Heart left ventricle (tissue), 16 donors: ENCODE measurements at regions not wholly inside any gene's neighbourhood (a gene's known extent, or its start where the extent isn't known, plus 50 kb on each side); places are given as distances from the start of the nearest gene placed in this dataset.

Source experiments
- ATAC-seq, 4 donors: fragments of 200-7000 bp; cut with Tn5 transposase; one replicate each; pipeline ENCODE4 v1.9.1; 2020 to 2022; ENCODE audit warnings: moderate library complexity in 4 of 4, mild to moderate bottlenecking in 3 of 4, moderate number of reproducible peaks in 1 of 4
- DNase-seq, 5 donors: peaks; one replicate each; pipeline ENCODE4 v3.0.0-alpha.2; 2020
- H3K27ac ChIP-seq, 12 donors: fragments of 200-600 bp; sonication (generic) in 4 of 12; one replicate each; pipeline versions ENCODE4 v1.5.0 to v1.8.0; 2016 to 2022; ENCODE audit warnings: mild to moderate bottlenecking in 2 of 12
- H3K27me3 ChIP-seq, 9 donors: fragments of 200-600 bp; sonication (generic) in 2 of 9; one replicate each; pipeline versions ENCODE4 v1.5.1 to v1.8.0; 2016 to 2022; ENCODE audit warnings: mild to moderate bottlenecking in 3 of 9
- H3K36me3 ChIP-seq, 9 donors: fragments of 200-600 bp; sonication (generic) in 2 of 9; one replicate each; pipeline versions ENCODE4 v1.5.0 to v1.8.0; 2018 to 2022; ENCODE audit warnings: mild to moderate bottlenecking in 2 of 9
- H3K4me1 ChIP-seq, 12 donors: fragments of 200-600 bp; sonication (generic) in 4 of 12; one replicate each; pipeline versions ENCODE4 v1.5.0 to v1.8.0; 2016 to 2022; ENCODE audit warnings: mild to moderate bottlenecking in 3 of 12
- H3K4me3 ChIP-seq, 12 donors: fragments of 200-600 bp; sonication (generic) in 4 of 12; one replicate each; pipeline versions ENCODE4 v1.5.0 to v1.8.0; 2017 to 2022; ENCODE audit warnings: mild to moderate bottlenecking in 9 of 12, moderate library complexity in 4 of 12
- H3K9me3 ChIP-seq, 12 donors: fragments of 200-600 bp; sonication (generic) in 4 of 12; one replicate each; pipeline versions ENCODE4 v1.5.0 to v1.8.0; 2016 to 2022; ENCODE audit warnings: mild to moderate bottlenecking in 1 of 12
- POLR2A ChIP-seq, 2 donors: fragments of 450-650 bp; IDR thresholded peaks; one replicate each; pipeline ENCODE4 v1.6.1; 2017; ENCODE audit warnings: antibody characterized with exemption in 2 of 2, mild to moderate bottlenecking in 2 of 2, moderate library complexity in 2 of 2
- WGBS, 4 donors: extraction: QIAGEN DNeasy Blood & Tissue Kit in 2 of 4; methylation state at CpG; one replicate each; pipeline versions ENCODE4 v1.1.5 to v1.1.7; 2013 to 2018; 5-methylcytosine and 5-hydroxymethylcytosine counted together
- intact Hi-C, 10 donors: fragments of 100-400 bp; cut with DNase I; formaldehyde crosslinking; loops; one replicate each; pipeline versions ENCODE4 v1.11.1 to v1.14.2; 2022
- TF ChIP-seq, protein P1 (sequence below), 12 donors: fragments of 200-600 bp; sonication (generic) in 4 of 12; IDR thresholded peaks; one replicate each; pipeline versions ENCODE4 v1.5.0 to v1.8.0; 2018 to 2022; ENCODE audit warnings: antibody characterized with exemption in 12 of 12, mild to moderate bottlenecking in 5 of 12
- donor health status: ischemic (EF 13 %, LVEDD 7.1; RV severe dilation, severe dysfunction).
- donor health status: healthy with polysubstance abuse.
- donor health status: DM: no; HTN: yes; CAD: no.
- donor health status: DM: no; HTN: no; CAD: no.
- donor health status: ischemic (EF 25% LVEDD 6.9; RV normal size, moderate dysfunction).
- donor health status: ischemic (EF 25% LVEDD 5.7; RV mildly dilated, moderate dysfunction).
- donor health status: healthy.
- donor health status: DM: yes; HTN: yes; CAD: no.
- donor health status: ischemic (EF 35%, LVEDD 5.7; RV mildly dilated, moderate dysfunction).
- donor health status: nonischemic (EF 11% LVEDD 7.7; RV severe dilation, severe dysfunction).
- donor health status: DM: yes; HTN: yes; CAD: no.
- donor health status: PGD.
- donor health status: ischemic (EF 29% LVEDD 5.4; RV normal size, mild dysfunction).
- donor health status: nonischemic (EF 23%, LVEDD 6.1; RV moderate dilation, normal function).

DNA sequence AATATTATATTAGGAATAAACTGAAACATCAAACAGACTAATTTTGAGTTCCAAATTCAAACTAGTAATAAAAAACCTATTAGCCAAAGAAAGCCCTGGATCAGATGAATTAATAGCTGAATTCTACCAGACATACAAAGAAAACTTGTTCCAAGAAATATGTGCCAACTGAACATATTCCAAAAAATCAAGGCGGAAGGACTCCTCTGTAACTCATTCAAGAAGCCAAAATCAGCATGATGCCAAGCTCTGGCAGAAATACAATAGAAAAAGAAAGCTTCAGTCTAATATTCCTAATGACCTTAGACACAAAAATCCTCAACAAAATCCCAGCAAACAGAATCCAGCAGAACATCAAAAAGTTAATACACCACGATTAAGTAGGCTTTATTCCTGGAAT, 619.1 kb upstream of the COX7C start:
- Histone ChIP-seq H3K4me1 (no peaks in the 10 kb centered on the region), H3K9me3 (peaks cover 0 to 8% (median 0%) of the 10 kb centered on the region in 12 donors), H3K27me3 (no peaks in the 10 kb centered on the region), H3K36me3 (no peaks in the 10 kb centered on the region), H3K27ac (no peak overlapping the region), H3K4me3 (no peak overlapping the region)
- TF ChIP-seq, protein P1, sequence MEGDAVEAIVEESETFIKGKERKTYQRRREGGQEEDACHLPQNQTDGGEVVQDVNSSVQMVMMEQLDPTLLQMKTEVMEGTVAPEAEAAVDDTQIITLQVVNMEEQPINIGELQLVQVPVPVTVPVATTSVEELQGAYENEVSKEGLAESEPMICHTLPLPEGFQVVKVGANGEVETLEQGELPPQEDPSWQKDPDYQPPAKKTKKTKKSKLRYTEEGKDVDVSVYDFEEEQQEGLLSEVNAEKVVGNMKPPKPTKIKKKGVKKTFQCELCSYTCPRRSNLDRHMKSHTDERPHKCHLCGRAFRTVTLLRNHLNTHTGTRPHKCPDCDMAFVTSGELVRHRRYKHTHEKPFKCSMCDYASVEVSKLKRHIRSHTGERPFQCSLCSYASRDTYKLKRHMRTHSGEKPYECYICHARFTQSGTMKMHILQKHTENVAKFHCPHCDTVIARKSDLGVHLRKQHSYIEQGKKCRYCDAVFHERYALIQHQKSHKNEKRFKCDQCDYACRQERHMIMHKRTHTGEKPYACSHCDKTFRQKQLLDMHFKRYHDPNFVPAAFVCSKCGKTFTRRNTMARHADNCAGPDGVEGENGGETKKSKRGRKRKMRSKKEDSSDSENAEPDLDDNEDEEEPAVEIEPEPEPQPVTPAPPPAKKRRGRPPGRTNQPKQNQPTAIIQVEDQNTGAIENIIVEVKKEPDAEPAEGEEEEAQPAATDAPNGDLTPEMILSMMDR (IDR thresholded peaks at IDR 0.05): no peak
- TF ChIP-seq POLR2A (IDR thresholded peaks at IDR 0.05): no peak
- ATAC-seq: no peak
- DNase-seq: no peak
- WGBS, 4 donors: 27 to 63% (median 41%) methylated on average over 2 of the region's 2 CpGs
- intact Hi-C loops: loop anchor here in 1 of 10 donors (10.0 kb wide), 1 partner anchor 1906 kb away; no protein-coding TSS in a partner anchor

DNA sequence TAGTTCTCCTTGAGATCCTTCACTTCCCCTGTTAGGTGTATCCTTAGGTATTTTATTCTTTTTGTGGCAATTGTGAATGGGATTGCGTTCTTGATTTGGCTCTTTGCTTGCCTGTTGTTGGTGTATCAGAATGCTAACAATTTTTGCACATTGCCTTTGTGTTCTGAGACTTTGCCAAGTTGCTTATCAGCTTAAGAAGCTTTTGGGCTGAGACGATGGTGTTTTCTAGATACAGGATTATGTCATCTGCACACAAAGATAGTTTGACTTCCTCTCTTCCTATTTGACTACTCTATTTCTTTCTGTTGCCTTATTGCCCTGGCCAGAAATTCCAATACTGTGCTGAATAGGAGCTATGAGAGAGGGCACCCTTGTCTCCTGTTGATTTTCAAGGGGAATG, 609.4 kb upstream of the COX7C start:
- TF ChIP-seq POLR2A (IDR thresholded peaks at IDR 0.05): no peak
- TF ChIP-seq, protein P1 (IDR thresholded peaks at IDR 0.05): no peak
- ATAC-seq (no peak), DNase-seq (no peak)
- H3K36me3 ChIP-seq: no peaks in the 10 kb centered on the region
- intact Hi-C loops: no loop called here
- no peaks in the 10 kb centered on the region for H3K27me3 ChIP-seq
- no peaks in the 10 kb centered on the region for H3K4me1 ChIP-seq
- no peak overlapping the region for H3K4me3 ChIP-seq
- H3K27ac ChIP-seq: no peak overlapping the region
- peaks cover 0 to 19% (median 1%) of the 10 kb centered on the region in 12 donors for H3K9me3 ChIP-seq
- 51 to 69% (median 55%) methylated on average over 2 of the region's 2 CpGs for WGBS, 4 donors

DNA sequence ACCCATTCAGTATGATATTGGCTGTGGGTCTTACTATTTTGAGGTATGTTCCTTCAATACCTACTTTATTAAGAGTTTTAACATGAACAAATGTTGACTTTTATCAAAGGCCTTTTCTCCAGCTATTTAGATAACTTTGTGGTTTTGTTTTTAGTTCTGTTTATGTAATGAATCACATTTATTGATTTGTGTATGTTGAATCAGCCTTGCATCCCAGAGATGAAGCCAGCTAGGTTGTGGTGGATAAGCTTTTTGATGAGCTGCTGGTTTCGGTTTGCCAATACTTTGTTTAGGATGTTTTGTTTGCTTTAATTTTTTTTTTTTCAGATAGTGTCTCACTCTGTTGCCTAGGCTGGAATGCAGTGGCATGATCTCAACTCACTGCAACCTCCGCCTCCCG, 609.0 kb upstream of the COX7C start:
- TF ChIP-seq, protein P1 (IDR thresholded peaks at IDR 0.05): no peak
- TF ChIP-seq POLR2A (IDR thresholded peaks at IDR 0.05): no peak
- H3K9me3 ChIP-seq: peaks cover 0 to 19% (median 1%) of the 10 kb centered on the region in 12 donors
- no peaks in the 10 kb centered on the region for H3K36me3 ChIP-seq
- H3K4me3 ChIP-seq: no peak overlapping the region
- 80 to 93% (median 88%) methylated on average over 3 of the region's 3 CpGs for whole genome bisulfite sequencing, 4 donors
- no peak overlapping the region for H3K27ac ChIP-seq
- H3K27me3 ChIP-seq: no peaks in the 10 kb centered on the region
- H3K4me1 ChIP-seq: no peaks in the 10 kb centered on the region
- DNase-seq (no peak), ATAC-seq (no peak)
- intact Hi-C loops: no loop called here

DNA sequence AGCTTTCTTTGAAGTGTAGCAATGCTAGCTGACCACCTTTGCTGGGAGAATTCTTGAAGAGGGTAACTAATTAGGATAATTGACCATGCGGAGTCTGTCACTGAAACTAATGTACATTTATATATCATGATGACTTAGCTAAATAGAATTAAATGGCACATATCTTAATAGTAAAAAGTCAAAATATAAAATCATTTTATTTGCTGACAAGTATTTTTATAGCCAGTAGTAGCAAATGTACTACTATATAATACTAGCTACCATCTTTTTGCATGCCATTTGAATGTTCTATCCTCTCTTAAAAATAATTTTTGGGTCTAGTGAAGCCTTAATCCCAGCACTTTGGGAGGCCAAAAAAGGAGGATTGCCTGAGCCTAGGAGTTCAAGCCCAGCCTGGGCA, 605.8 kb upstream of the COX7C start:
- no peak for TF ChIP-seq POLR2A (IDR thresholded peaks at IDR 0.05)
- TF ChIP-seq, protein P1 (IDR thresholded peaks at IDR 0.05): no peak
- ATAC-seq (no peak), DNase-seq (no peak)
- intact Hi-C loops: no loop called here
- Histone ChIP-seq H3K27ac (no peak overlapping the region), H3K36me3 (no peaks in the 10 kb centered on the region), H3K4me1 (no peaks in the 10 kb centered on the region), H3K27me3 (no peaks in the 10 kb centered on the region), H3K9me3 (peaks cover 0 to 19% (median 1%) of the 10 kb centered on the region in 12 donors), H3K4me3 (no peak overlapping the region)
- 92 to 100% (median 93%) methylated on average over 1 of the region's 1 CpG for WGBS, 4 donors
